ENCODE measurements at regions not wholly inside any gene's neighbourhood (a gene's known extent, or its start where the extent isn't known, plus 50 kb on each side); places are given as distances from the start of the nearest gene placed in this dataset.

DNA sequence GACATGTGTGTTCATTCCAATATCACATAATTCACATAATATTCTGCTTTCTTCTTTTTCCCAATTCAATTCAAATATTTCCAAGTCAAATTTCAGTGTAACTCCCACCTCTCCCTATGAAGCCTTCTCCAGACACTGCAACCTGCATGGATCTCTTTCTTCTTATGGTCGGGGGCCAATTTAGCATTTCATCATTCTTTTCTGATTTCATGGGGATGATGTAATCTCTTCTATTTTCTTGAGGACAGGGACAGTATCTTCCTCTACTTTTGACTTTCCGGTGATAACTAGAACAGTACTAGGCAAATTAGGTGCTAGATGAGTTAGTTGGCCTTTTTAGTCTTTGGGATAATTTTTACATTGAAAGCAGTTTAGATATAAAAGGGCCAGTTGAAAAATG lies 92.7 kb downstream of the CARTPT start (continued):
- TF ChIP-seq, protein P1, sequence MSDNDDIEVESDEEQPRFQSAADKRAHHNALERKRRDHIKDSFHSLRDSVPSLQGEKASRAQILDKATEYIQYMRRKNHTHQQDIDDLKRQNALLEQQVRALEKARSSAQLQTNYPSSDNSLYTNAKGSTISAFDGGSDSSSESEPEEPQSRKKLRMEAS (IDR thresholded peaks at IDR 0.05): no peak
- no peak for TF ChIP-seq JUND (IDR thresholded peaks at IDR 0.05)

DNA sequence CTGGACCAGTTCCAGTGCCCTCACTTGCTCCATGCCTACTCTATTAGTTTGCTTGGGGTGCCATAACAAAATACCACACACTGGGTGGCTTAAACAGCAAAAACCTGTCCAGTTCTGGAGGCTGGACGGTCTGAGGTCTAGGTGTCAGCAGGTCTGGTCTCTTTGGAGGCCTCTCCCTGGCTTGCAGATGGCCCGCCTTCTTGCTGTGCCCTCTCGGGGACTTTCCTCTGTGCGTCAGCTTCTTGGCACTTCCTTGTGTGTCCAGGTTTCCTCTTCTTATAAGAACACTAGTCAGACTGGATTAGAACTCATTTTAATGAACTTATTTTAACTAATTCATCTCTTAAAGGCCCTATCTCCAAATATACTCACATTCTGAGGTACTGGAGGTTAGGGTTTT lies 97.2 kb downstream of the CARTPT start:
- H3K36me3 ChIP-seq (ENCODE audit: control insufficient read depth in 4 of 4, insufficient read depth in 3 of 4, low read depth in 1 of 4, low read length in 3 of 4): no peaks in the 10 kb centered on the region
- no peak overlapping the region for H3K27ac ChIP-seq (ENCODE audit: low read depth in 1 of 2, low read length in 2 of 2)
- no peak overlapping the region for H3K4me3 ChIP-seq (ENCODE audit: low read depth in 1 of 3, low read length in 3 of 3)
- no peaks in the 10 kb centered on the region for H3K27me3 ChIP-seq (ENCODE audit: control insufficient read depth in 4 of 4, insufficient read depth in 4 of 4, low read length in 3 of 4)
- 84% methylated on average over 4 of the region's 4 CpGs for WGBS
- peaks cover 0 to 4% (median 2%) of the 10 kb centered on the region in 4 donors for H3K9me3 ChIP-seq (ENCODE audit: control insufficient read depth in 4 of 4, low read length in 3 of 4)
- H3K4me1 ChIP-seq (ENCODE audit: control insufficient read depth in 4 of 4, insufficient read depth in 4 of 4, low read length in 3 of 4): no peaks in the 10 kb centered on the region
- TF ChIP-seq, protein P2, sequence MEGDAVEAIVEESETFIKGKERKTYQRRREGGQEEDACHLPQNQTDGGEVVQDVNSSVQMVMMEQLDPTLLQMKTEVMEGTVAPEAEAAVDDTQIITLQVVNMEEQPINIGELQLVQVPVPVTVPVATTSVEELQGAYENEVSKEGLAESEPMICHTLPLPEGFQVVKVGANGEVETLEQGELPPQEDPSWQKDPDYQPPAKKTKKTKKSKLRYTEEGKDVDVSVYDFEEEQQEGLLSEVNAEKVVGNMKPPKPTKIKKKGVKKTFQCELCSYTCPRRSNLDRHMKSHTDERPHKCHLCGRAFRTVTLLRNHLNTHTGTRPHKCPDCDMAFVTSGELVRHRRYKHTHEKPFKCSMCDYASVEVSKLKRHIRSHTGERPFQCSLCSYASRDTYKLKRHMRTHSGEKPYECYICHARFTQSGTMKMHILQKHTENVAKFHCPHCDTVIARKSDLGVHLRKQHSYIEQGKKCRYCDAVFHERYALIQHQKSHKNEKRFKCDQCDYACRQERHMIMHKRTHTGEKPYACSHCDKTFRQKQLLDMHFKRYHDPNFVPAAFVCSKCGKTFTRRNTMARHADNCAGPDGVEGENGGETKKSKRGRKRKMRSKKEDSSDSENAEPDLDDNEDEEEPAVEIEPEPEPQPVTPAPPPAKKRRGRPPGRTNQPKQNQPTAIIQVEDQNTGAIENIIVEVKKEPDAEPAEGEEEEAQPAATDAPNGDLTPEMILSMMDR (IDR thresholded peaks at IDR 0.05; ENCODE audit: low read depth, low read length, missing input control): no peak
- no peak for TF ChIP-seq FOXA1 (IDR thresholded peaks at IDR 0.05)
- no peak for TF ChIP-seq RAD21 (IDR thresholded peaks at IDR 0.05)
- TF ChIP-seq, protein P1 (IDR thresholded peaks at IDR 0.05): no peak
- TF ChIP-seq EGR1 (IDR thresholded peaks at IDR 0.05; ENCODE audit: low read depth in 2 of 2): no peak
- TF ChIP-seq, protein P3, sequence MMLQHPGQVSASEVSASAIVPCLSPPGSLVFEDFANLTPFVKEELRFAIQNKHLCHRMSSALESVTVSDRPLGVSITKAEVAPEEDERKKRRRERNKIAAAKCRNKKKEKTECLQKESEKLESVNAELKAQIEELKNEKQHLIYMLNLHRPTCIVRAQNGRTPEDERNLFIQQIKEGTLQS (IDR thresholded peaks at IDR 0.05): no peak
- no peak for TF ChIP-seq JUND (IDR thresholded peaks at IDR 0.05)
- no peak for TF ChIP-seq SP1 (IDR thresholded peaks at IDR 0.05)
- TF ChIP-seq HNF4G (IDR thresholded peaks at IDR 0.05): no peak
- no peak for TF ChIP-seq FOXA2 (IDR thresholded peaks at IDR 0.05)
- TF ChIP-seq, protein P4, sequence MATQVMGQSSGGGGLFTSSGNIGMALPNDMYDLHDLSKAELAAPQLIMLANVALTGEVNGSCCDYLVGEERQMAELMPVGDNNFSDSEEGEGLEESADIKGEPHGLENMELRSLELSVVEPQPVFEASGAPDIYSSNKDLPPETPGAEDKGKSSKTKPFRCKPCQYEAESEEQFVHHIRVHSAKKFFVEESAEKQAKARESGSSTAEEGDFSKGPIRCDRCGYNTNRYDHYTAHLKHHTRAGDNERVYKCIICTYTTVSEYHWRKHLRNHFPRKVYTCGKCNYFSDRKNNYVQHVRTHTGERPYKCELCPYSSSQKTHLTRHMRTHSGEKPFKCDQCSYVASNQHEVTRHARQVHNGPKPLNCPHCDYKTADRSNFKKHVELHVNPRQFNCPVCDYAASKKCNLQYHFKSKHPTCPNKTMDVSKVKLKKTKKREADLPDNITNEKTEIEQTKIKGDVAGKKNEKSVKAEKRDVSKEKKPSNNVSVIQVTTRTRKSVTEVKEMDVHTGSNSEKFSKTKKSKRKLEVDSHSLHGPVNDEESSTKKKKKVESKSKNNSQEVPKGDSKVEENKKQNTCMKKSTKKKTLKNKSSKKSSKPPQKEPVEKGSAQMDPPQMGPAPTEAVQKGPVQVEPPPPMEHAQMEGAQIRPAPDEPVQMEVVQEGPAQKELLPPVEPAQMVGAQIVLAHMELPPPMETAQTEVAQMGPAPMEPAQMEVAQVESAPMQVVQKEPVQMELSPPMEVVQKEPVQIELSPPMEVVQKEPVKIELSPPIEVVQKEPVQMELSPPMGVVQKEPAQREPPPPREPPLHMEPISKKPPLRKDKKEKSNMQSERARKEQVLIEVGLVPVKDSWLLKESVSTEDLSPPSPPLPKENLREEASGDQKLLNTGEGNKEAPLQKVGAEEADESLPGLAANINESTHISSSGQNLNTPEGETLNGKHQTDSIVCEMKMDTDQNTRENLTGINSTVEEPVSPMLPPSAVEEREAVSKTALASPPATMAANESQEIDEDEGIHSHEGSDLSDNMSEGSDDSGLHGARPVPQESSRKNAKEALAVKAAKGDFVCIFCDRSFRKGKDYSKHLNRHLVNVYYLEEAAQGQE (IDR thresholded peaks at IDR 0.05): no peak
- TF ChIP-seq TAF1 (conservative IDR thresholded peaks at IDR 0.05): no peak
- TF ChIP-seq HNF4A (conservative IDR thresholded peaks at IDR 0.05): no peak
- no peak for TF ChIP-seq NR2F2 (IDR thresholded peaks at IDR 0.05)
- no peak for TF ChIP-seq YY1 (IDR thresholded peaks at IDR 0.05)
- no peak for TF ChIP-seq RXRA (IDR thresholded peaks at IDR 0.05)
- TF ChIP-seq, protein P5, sequence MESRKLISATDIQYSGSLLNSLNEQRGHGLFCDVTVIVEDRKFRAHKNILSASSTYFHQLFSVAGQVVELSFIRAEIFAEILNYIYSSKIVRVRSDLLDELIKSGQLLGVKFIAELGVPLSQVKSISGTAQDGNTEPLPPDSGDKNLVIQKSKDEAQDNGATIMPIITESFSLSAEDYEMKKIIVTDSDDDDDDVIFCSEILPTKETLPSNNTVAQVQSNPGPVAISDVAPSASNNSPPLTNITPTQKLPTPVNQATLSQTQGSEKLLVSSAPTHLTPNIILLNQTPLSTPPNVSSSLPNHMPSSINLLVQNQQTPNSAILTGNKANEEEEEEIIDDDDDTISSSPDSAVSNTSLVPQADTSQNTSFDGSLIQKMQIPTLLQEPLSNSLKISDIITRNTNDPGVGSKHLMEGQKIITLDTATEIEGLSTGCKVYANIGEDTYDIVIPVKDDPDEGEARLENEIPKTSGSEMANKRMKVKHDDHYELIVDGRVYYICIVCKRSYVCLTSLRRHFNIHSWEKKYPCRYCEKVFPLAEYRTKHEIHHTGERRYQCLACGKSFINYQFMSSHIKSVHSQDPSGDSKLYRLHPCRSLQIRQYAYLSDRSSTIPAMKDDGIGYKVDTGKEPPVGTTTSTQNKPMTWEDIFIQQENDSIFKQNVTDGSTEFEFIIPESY (IDR thresholded peaks at IDR 0.05): no peak
- no peak for TF ChIP-seq GABPA (IDR thresholded peaks at IDR 0.05 in 1 of 2, conservative IDR thresholded peaks at IDR 0.05 in 1 of 2)
- no peak for DNase-seq (ENCODE audit: low spot score)
- H3K9ac ChIP-seq (ENCODE audit: low read depth in 1 of 2, low read length in 2 of 2): no peak overlapping the region
